ENCODE measurements at regions not wholly inside any gene's neighbourhood (a gene's known extent, or its start where the extent isn't known, plus 50 kb on each side); places are given as distances from the start of the nearest gene placed in this dataset.

- H3K27ac ChIP-seq (ENCODE audit: low read depth, low read length): no peak overlapping the region
- 88 to 94% (median 91%) methylated on average over 11 of the region's 11 CpGs for WGBS, 3 donors
These were observed 140.1 kb upstream of the PTPN1 start for GRCh38 chr20:50370036-50370566.

- H3K27ac ChIP-seq (ENCODE audit: low read depth, low read length): no peak overlapping the region
- WGBS, 3 donors: 76 to 92% (median 91%) methylated on average over 13 of the region's 13 CpGs
These were observed 138.1 kb upstream of the PTPN1 start for GRCh38 chr20:50371878-50372769.

- 36 to 52% (median 51%) methylated on average over 3 of the region's 3 CpGs for WGBS, 3 donors
These were observed 137.5 kb upstream of the PTPN1 start for GRCh38 chr20:50372770-50373088.

GRCh38 chr20:50373674-50374286 is 136.4 kb upstream of the PTPN1 start:
- no peak overlapping the region for H3K27ac ChIP-seq (ENCODE audit: low read depth, low read length)
- WGBS, 3 donors: 64 to 72% (median 72%) methylated on average over 7 of the region's 7 CpGs

More at GRCh38 chr20:50372770-50373088, 137.5 kb upstream of the PTPN1 start:
- no peak overlapping the region for H3K27ac ChIP-seq (ENCODE audit: low read depth, low read length)

GRCh38 chr20:50374541-50375078 is 135.6 kb upstream of the PTPN1 start:
- 73 to 95% (median 85%) methylated on average over 4 of the region's 4 CpGs for WGBS, 3 donors
- H3K27ac ChIP-seq (ENCODE audit: low read depth, low read length): no peak overlapping the region

GRCh38 chr20:50376179-50376887 is 133.8 kb upstream of the PTPN1 start:
- H3K27ac ChIP-seq (ENCODE audit: low read depth, low read length): no peak overlapping the region
- 88 to 93% (median 91%) methylated on average over 14 of the region's 14 CpGs for WGBS, 3 donors

- 77 to 89% (median 79%) methylated on average over 17 of the region's 17 CpGs for WGBS, 3 donors
- H3K27ac ChIP-seq (ENCODE audit: low read depth, low read length): no peak overlapping the region
These were observed 133.2 kb upstream of the PTPN1 start for GRCh38 chr20:50376888-50377459.

GRCh38 chr20:50378170-50379000 is 131.8 kb upstream of the PTPN1 start:
- WGBS, 3 donors: 70 to 72% (median 71%) methylated on average over 14 of the region's 14 CpGs
- H3K27ac ChIP-seq (ENCODE audit: low read depth, low read length): no peak overlapping the region

GRCh38 chr20:50379049-50379990 is 130.9 kb upstream of the PTPN1 start:
- no peak overlapping the region for H3K27ac ChIP-seq (ENCODE audit: low read depth, low read length)
- WGBS, 3 donors: 24 to 26% (median 26%) methylated on average over 38 of the region's 38 CpGs

- 86 to 90% (median 89%) methylated on average over 16 of the region's 16 CpGs for WGBS, 3 donors
- no peak overlapping the region for H3K27ac ChIP-seq (ENCODE audit: low read depth, low read length)
These were observed 130.0 kb upstream of the PTPN1 start for GRCh38 chr20:50379991-50380696.

GRCh38 chr20:50380697-50381040 is 129.5 kb upstream of the PTPN1 start:
- WGBS, 3 donors: 23 to 60% (median 55%) methylated on average over 5 of the region's 5 CpGs
- H3K27ac ChIP-seq (ENCODE audit: low read depth, low read length): no peak overlapping the region

- no peak overlapping the region for H3K27ac ChIP-seq (ENCODE audit: low read depth, low read length)
- WGBS, 3 donors: 50 to 69% (median 51%) methylated on average over 7 of the region's 7 CpGs
These were observed 129.0 kb upstream of the PTPN1 start for GRCh38 chr20:50381075-50381732.

GRCh38 chr20:50381771-50382593 is 128.2 kb upstream of the PTPN1 start:
- 47 to 82% (median 48%) methylated on average over 13 of the region's 13 CpGs for WGBS, 3 donors
- H3K27ac ChIP-seq (ENCODE audit: low read depth, low read length): no peak overlapping the region

GRCh38 chr20:50385733-50386640 is 124.2 kb upstream of the PTPN1 start:
- 53 to 82% (median 70%) methylated on average over 22 of the region's 22 CpGs for WGBS, 3 donors
- H3K27ac ChIP-seq (ENCODE audit: low read depth, low read length): no peak overlapping the region

Data from adipose tissue (tissue), 3 donors.